ENCODE measurements at regions not wholly inside any gene's neighbourhood (a gene's known extent, or its start where the extent isn't known, plus 50 kb on each side); places are given as distances from the start of the nearest gene placed in this dataset.
"Not testable (repeated sequence)": the region's sequence is repeated elsewhere in the genome, so short reads cannot be mapped to it uniquely, and the experiment has no call there.

DNA sequence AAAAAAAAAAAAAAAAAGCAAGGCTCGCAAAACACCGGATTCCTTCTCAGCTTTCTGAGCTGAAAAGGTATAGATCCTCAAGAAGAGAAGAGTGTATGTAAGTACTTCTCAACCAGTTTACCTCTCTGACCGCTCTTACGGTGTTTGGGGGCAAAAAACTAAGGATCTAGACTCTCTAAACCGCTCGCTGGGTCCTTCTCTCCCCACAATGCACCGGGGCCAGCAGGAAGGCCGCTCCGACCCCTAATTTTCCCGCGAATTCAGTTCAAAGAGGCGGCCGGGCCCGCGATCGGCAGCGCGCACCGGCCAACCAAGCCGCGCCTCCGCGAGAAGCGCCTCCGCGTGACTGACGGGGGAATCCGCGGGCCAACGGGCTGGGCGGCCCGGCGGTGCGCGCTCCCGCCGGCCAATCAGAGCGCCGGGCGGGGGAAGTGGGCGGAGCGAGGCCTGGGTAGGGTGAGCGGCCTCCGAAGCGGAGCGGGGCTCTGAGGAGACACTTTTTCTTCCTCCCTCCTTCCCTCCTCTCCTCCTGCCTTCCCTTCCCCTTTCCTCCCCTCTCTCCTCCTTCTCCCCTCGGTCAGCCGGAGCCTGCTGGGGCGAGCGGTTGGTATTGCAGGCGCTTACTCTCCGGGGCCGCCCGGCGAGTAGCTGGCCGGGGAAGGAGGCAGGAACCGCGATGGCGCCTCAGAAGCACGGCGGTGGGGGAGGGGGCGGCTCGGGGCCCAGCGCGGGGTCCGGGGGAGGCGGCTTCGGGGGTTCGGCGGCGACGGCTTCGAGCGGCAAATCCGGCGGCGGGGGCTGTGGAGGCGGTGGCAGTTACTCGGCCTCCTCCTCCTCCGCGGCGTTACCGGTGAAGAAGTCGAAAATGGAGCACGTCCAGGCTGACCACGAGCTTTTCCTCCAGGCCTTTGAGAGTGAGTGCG is 93.0 kb downstream of the CRLF3 start:
- H3K9me3 Mint-ChIP-seq (ENCODE audit: low read depth); H3K36me3 Mint-ChIP-seq (ENCODE audit: low read depth); H3K27me3 Mint-ChIP-seq (ENCODE audit: low read depth): not testable (repeated sequence)
- Mint-ChIP-seq H3K4me1 (ENCODE audit: low read depth) (peaks cover 24% of the 10 kb centered on the region), H3K4me3 (ENCODE audit: unreplicated experiment) (peak overlapping the region; percentile 93), H3K27ac (ENCODE audit: unreplicated experiment) (peak overlapping the region; percentile 99)
- peak; percentile 91 for DNase-seq (ENCODE audit: low spot score)

DNA sequence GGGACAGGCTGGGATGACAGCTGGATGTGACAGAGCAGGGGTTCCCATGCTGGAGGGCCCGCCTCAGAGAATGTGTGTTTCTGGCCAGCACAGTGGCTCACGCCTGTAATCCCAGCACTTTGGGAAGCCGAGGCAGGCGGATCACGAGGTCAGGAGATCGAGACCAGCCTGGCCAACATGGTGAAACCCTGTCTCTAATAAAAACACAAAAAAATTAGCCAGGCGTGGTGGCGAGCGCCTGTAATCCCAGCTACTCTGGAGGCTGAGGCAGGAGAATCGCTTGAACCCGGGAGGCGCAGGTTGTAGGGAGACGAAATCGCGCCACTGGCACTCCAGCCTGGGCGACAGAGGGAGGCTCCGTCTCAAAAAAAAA is 93.7 kb downstream of the CRLF3 start:
- Mint-ChIP-seq H3K27ac (ENCODE audit: unreplicated experiment) (peak overlapping the region; percentile 99), H3K4me3 (ENCODE audit: unreplicated experiment) (peak overlapping the region; percentile 93), H3K4me1 (ENCODE audit: low read depth) (peaks cover 24% of the 10 kb centered on the region)
- H3K36me3 Mint-ChIP-seq (ENCODE audit: low read depth); H3K27me3 Mint-ChIP-seq (ENCODE audit: low read depth); H3K9me3 Mint-ChIP-seq (ENCODE audit: low read depth): not testable (repeated sequence)
- peak; percentile 35 for DNase-seq (ENCODE audit: low spot score)

DNA sequence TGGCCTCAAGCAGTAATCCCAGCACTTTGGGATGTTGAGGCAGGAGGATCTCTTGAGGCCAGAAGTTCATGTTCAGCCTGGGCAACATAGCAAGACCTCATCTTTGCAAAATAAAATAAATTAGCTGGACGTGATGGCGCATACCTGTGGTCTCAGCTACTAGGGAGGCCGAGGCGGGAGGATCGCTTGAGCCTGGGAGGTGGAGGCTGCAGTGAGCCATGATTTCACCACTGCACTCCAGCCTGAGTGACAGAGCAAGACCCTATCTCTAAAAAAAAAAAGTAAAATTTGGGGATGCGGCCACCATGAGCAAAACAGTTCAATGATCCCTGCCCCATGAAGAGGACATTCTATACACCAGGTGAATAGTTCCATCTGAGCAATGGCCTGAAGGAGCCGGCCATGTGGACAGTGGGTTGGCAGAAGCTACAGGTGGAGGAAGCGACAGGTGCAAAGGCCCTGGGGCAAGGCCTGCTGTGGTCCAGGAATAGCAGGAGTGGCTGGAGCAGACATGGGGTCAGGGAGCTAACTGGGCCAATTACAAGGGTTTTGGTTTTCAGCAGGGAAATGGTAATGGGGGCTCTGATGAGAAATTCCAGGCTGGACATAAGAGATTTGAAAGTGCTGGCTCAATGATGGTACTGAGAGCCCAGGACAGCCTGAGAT is 94.2 kb downstream of the CRLF3 start:
- not testable (repeated sequence) for H3K27me3 Mint-ChIP-seq (ENCODE audit: low read depth); H3K36me3 Mint-ChIP-seq (ENCODE audit: low read depth); H3K9me3 Mint-ChIP-seq (ENCODE audit: low read depth)
- peaks cover 19% of the 10 kb centered on the region for H3K4me1 Mint-ChIP-seq (ENCODE audit: low read depth)
- peak overlapping the region; percentile 99 for H3K27ac Mint-ChIP-seq (ENCODE audit: unreplicated experiment)
- H3K4me3 Mint-ChIP-seq (ENCODE audit: unreplicated experiment), result peak overlapping the region; percentile 93
- DNase-seq (ENCODE audit: low spot score), result peak; percentile 38

DNA sequence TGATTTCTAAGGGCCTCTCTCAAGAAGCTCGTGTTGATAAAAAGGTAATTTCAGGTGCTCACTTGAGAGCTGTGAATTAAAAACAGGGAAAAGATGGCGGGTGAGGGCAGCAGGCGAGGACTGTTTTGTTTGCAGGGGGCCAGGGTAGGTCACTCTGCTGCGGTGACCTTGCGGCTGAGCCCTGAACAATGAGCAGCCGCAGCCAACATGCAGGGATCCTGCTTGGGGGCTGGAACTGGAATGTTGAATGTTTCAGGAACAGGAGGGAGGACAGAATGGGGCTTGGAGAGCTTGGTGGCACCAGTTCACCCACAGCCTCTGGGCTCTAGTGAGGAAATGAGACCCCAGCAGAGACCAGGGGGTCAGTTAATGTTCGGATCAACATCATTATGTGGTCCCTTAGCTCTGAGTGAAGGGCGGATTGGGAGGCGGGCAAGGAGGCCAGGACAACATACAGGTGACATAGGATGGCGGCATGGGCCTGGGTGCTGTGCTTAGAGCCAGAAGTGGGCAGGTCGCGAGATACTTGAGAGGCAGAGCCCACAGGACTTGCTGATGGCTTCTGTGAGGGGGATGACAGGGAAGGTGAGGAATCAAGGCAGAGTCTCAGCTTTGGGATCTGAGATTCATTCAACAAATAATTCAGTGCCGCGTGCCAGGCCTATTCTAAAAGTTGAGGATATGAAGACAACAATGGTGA is 94.9 kb downstream of the CRLF3 start:
- not testable (repeated sequence) for H3K27me3 Mint-ChIP-seq (ENCODE audit: low read depth); H3K36me3 Mint-ChIP-seq (ENCODE audit: low read depth); H3K9me3 Mint-ChIP-seq (ENCODE audit: low read depth); H3K27ac Mint-ChIP-seq (ENCODE audit: unreplicated experiment); H3K4me3 Mint-ChIP-seq (ENCODE audit: unreplicated experiment)
- DNase-seq (ENCODE audit: low spot score), result peak; percentile 64
- H3K4me1 Mint-ChIP-seq (ENCODE audit: low read depth), result peaks cover 16% of the 10 kb centered on the region

DNA sequence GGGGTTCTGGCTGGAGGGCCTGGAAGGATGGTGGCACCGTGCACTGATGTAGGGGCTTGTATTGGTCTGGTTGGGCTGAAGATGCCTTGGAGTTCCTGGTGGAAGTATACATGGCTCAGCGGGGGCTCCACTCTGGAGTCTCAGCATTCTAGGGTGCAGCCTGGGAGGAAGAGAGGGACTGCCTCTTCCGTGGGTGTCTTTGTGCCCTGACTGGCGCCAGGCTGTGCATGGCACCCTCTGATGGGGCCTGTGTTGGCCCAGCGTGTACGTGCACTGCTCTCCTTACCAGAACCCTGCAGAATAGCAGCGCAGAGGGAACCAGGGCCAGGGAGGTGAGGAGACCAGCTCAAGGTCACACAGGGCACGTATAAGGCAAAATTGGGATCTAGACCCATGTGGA is 97.0 kb downstream of the CRLF3 start:
- H3K4me3 Mint-ChIP-seq (ENCODE audit: unreplicated experiment); H3K27me3 Mint-ChIP-seq (ENCODE audit: low read depth); H3K36me3 Mint-ChIP-seq (ENCODE audit: low read depth); H3K27ac Mint-ChIP-seq (ENCODE audit: unreplicated experiment); H3K9me3 Mint-ChIP-seq (ENCODE audit: low read depth); H3K4me1 Mint-ChIP-seq (ENCODE audit: low read depth): not testable (repeated sequence)
- peak; percentile 49 for DNase-seq (ENCODE audit: low spot score)

DNA sequence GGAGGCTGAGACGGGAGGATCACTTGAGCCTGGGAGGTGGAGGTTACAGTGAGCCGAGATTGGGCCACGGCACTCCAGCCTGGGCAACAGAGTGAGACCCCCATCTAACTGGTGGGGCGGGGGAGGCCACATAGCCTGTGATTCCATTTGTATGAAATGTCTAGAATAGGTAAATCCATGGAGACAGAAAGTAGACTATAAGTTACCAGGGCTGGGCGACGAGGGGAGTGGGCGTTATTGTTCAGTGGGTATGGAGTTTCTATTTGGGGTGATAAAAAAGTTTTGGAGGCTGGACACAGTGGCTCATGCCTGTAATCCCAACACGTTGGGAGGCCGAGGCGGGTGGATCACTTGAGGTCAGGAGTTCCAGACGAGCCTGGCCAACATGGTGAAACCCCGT is 97.8 kb downstream of the CRLF3 start:
- DNase-seq (ENCODE audit: low spot score), result peak; percentile 43
- H3K27me3 Mint-ChIP-seq (ENCODE audit: low read depth); H3K9me3 Mint-ChIP-seq (ENCODE audit: low read depth); H3K4me1 Mint-ChIP-seq (ENCODE audit: low read depth); H3K4me3 Mint-ChIP-seq (ENCODE audit: unreplicated experiment); H3K36me3 Mint-ChIP-seq (ENCODE audit: low read depth); H3K27ac Mint-ChIP-seq (ENCODE audit: unreplicated experiment): not testable (repeated sequence)

DNA sequence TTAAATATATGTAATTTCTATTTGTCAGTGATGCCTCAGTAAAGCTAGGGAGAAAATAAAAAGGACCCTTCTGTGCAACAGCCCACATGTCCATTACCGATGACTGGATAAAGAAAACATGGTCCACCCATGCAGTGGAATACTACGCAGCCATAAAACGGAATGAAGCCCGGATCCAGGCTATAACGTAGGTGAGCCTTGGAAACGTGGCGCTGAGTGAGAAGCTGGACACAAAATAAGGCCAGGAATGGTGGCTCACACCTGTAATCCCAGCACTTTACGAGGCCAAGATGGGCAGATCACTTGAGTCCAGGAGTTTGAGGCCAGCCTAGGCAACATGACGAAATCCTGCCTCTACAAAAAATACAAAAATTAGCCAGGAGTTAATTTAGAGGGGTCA is 98.2 kb downstream of the CRLF3 start:
- not testable (repeated sequence) for H3K4me3 Mint-ChIP-seq (ENCODE audit: unreplicated experiment); DNase-seq (ENCODE audit: low spot score); H3K27me3 Mint-ChIP-seq (ENCODE audit: low read depth); H3K27ac Mint-ChIP-seq (ENCODE audit: unreplicated experiment); H3K36me3 Mint-ChIP-seq (ENCODE audit: low read depth); H3K4me1 Mint-ChIP-seq (ENCODE audit: low read depth); H3K9me3 Mint-ChIP-seq (ENCODE audit: low read depth)

DNA sequence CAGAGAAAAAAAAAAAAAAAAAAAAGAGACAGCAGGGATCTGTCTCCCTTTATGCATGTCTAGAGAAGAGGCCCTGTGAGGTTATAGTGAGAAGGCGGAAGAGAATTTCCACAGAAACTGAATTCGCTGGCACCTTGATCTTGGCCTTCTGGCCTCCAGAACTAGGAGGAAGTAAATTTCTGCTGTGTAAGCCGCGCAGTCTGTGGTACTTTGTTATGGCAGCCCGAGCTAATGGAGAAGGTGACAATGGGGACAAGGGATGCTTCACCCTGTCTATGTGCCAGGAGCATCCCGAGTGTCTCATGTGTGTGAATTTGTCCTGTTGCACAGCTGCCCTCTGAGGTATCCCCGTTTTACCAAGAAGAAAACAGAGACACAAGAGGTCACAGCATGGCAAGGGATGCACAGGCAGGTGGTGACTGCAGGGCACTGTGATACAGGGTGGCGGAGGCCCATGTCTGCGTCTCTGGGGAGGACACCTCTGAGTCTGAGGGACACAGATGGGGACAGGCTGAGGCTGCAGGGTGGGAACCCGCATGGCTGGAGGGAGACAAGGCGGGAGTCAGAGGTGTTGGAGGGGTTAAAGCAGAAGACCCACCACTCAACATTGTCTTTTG is 100.3 kb downstream of the CRLF3 start:
- not testable (repeated sequence) for H3K4me1 Mint-ChIP-seq (ENCODE audit: low read depth); H3K27me3 Mint-ChIP-seq (ENCODE audit: low read depth); H3K4me3 Mint-ChIP-seq (ENCODE audit: unreplicated experiment); H3K9me3 Mint-ChIP-seq (ENCODE audit: low read depth); H3K36me3 Mint-ChIP-seq (ENCODE audit: low read depth)
- peak overlapping the region; percentile 32 for H3K27ac Mint-ChIP-seq (ENCODE audit: unreplicated experiment)
- peak; percentile 49 for DNase-seq (ENCODE audit: low spot score)

DNA sequence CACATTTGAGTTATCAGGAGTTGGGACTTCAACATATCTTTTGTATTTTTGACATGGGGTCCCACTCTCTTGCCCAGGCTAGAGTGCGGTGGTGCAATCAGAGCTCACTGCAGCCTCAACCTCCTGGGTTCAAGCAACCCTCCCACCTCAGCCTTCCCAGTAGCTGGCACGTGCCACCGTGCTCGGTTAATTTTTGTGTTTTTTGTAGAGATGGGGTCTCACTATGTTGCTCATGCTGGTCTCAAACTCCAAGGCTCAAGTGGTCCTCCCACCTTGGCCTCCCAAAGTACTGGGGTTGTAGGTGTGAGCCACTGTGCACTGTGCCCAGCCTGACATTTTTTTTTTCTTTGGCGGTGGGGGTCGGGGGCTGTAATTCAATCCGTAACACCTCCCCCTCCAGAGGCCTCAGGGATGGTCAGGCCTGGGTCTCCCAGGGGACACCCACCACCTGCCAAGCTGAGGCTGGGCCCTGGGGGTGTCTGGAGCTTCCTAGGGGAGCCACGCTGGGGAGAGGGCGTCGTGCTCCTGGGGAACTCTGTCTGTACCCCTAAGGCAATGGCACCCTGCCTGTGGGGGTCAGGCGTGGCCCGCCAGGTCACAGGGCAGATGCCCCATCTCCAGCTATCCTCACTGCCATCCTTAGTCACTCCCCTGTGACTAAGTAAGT is 102.2 kb downstream of the CRLF3 start:
- H3K27me3 Mint-ChIP-seq (ENCODE audit: low read depth); H3K27ac Mint-ChIP-seq (ENCODE audit: unreplicated experiment); H3K4me3 Mint-ChIP-seq (ENCODE audit: unreplicated experiment); H3K4me1 Mint-ChIP-seq (ENCODE audit: low read depth); H3K36me3 Mint-ChIP-seq (ENCODE audit: low read depth); H3K9me3 Mint-ChIP-seq (ENCODE audit: low read depth): not testable (repeated sequence)
- peak; percentile 65 for DNase-seq (ENCODE audit: low spot score)

DNA sequence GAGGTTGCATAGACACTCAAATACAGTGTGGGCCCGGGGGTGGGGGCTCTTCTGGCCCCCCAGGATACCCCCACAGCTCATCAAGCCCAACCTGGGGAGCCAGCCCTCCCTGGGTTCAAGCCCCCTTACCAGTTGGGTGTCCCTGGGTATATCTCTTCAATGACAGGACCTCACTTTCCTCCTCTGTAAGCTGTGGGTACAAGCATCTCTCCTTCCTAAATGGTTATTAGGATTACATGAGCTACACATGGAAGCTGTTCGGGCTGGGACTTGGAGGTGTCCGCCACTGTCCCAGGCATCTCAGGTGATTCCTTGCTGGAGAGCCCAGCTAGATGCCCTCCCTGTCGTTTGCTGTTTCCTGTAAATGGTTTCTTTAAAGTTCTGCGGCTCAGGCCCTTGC is 103.5 kb downstream of the CRLF3 start:
- H3K4me1 Mint-ChIP-seq (ENCODE audit: low read depth); H3K27ac Mint-ChIP-seq (ENCODE audit: unreplicated experiment); H3K27me3 Mint-ChIP-seq (ENCODE audit: low read depth); H3K9me3 Mint-ChIP-seq (ENCODE audit: low read depth); H3K4me3 Mint-ChIP-seq (ENCODE audit: unreplicated experiment); H3K36me3 Mint-ChIP-seq (ENCODE audit: low read depth): not testable (repeated sequence)
- peak; percentile 34 for DNase-seq (ENCODE audit: low spot score)
